Keratinocyte (primary cell): ENCODE measurements at regions not wholly inside any gene's neighbourhood (a gene's known extent, or its start where the extent isn't known, plus 50 kb on each side); places are given as distances from the start of the nearest gene placed in this dataset.

ENCODE experiments used
- DNase-seq: peaks from one replicate; pipeline ENCODE4 v3.0.0-alpha.2; 2011; ENCODE audit warnings: low read depth, missing footprints, low spot score
- FAIRE-seq: peaks from 2 replicates; lab custom pipeline; 2011; peaks lifted over from hg19 to GRCh38; lab: Jason Lieb, UNC
- H2AFZ ChIP-seq: 2 replicates; pipeline ENCODE4 v1.6.0; 2012; ENCODE audit warnings: low read length, control low read depth, inconsistent platforms; ENCODE audit not compliant: control insufficient read depth
- H3K27ac ChIP-seq: 2 replicates; pipeline ENCODE4 v1.5.1; 2011; ENCODE audit warnings: low read length; ENCODE audit not compliant: control insufficient read depth, insufficient read depth
- H3K27me3 ChIP-seq: 3 replicates; pipeline ENCODE4 v1.6.0; 2011; ENCODE audit warnings: low read length; ENCODE audit not compliant: control insufficient read depth, insufficient read depth; ENCODE audit errors: extremely low read depth
- H3K36me3 ChIP-seq, 2 experiments: 2 replicates in 1 of 2; 3 replicates in 1 of 2; pipeline ENCODE4 v1.5.1; 2011; ENCODE audit warnings: low read length in 2 of 2, mild to moderate bottlenecking in 1 of 2; ENCODE audit not compliant: control insufficient read depth in 2 of 2, insufficient read depth in 2 of 2; ENCODE audit errors: extremely low read depth in 1 of 2
- H3K4me1 ChIP-seq: 3 replicates; pipeline ENCODE4 v1.5.1; 2011; ENCODE audit warnings: low read length; ENCODE audit not compliant: control insufficient read depth, insufficient read depth; ENCODE audit errors: extremely low read depth
- H3K4me2 ChIP-seq: 3 replicates; pipeline ENCODE4 v1.6.0; 2011; ENCODE audit warnings: low read depth, low read length; ENCODE audit not compliant: control insufficient read depth, insufficient read depth; ENCODE audit errors: extremely low read depth
- H3K4me3 ChIP-seq, 3 experiments: fragments of 200-600 bp in 1 of 3; sonication (generic) in 1 of 3; 2 replicates in 2 of 3; 3 replicates in 1 of 3; pipeline ENCODE4 v1.5.1; 2011 to 2016; ENCODE audit warnings: low read length in 3 of 3, mild to moderate bottlenecking in 3 of 3, control low read depth in 2 of 3, inconsistent platforms in 1 of 3, low read depth in 1 of 3, mixed read lengths in 1 of 3, mixed run types in 1 of 3, moderate library complexity in 1 of 3; ENCODE audit not compliant: control insufficient read depth in 2 of 3, insufficient read depth in 2 of 3; ENCODE audit errors: extremely low read depth in 1 of 3
- H3K79me2 ChIP-seq: 2 replicates; pipeline ENCODE4 v1.6.0; 2012; ENCODE audit warnings: low read length; ENCODE audit not compliant: control insufficient read depth, insufficient read depth
- H3K9ac ChIP-seq: 3 replicates; pipeline ENCODE4 v1.6.0; 2011; ENCODE audit warnings: low read length; ENCODE audit not compliant: control insufficient read depth, insufficient read depth; ENCODE audit errors: extremely low read depth
- H3K9me1 ChIP-seq: 3 replicates; pipeline ENCODE4 v1.6.0; 2011; ENCODE audit warnings: low read length; ENCODE audit not compliant: control insufficient read depth, insufficient read depth; ENCODE audit errors: extremely low read depth
- H3K9me3 ChIP-seq: 2 replicates; pipeline ENCODE4 v1.5.1; 2012; ENCODE audit warnings: low read depth, low read length; ENCODE audit not compliant: control insufficient read depth
- H4K20me1 ChIP-seq: 3 replicates; pipeline ENCODE4 v1.6.0; 2011; ENCODE audit warnings: low read length; ENCODE audit not compliant: control insufficient read depth, insufficient read depth; ENCODE audit errors: extremely low read depth
- CTCF ChIP-seq, 3 experiments: IDR thresholded peaks in 1 of 3; conservative IDR thresholded peaks in 1 of 3; optimal IDR thresholded peaks in 1 of 3; 2 replicates in 2 of 3; 3 replicates in 1 of 3; pipeline versions ENCODE3 to v1.5.1; 2011; ENCODE audit warnings: low read length in 3 of 3, mild to moderate bottlenecking in 3 of 3, moderate library complexity in 2 of 3, control low read depth in 1 of 3, inconsistent platforms in 1 of 3; ENCODE audit not compliant: insufficient read depth in 2 of 3; ENCODE audit errors: extremely low read depth in 1 of 3
- EZH2 ChIP-seq: IDR thresholded peaks from one replicate; pipeline ENCODE4 v1.6.1; 2012; ENCODE audit warnings: inconsistent platforms, mild to moderate bottlenecking, low read length, moderate library complexity
- dilution Hi-C: fragments of 300-500 bp; cut with MboI; formaldehyde crosslinking; loops from one replicate; pipeline ENCODE4 v1.7.0; 2020; ENCODE audit warnings: low sequenced_read_pairs; ENCODE audit not compliant: extremely low pct_ligation_motif_present

- DNase-seq: no peak
- Histone ChIP-seq H3K27me3 (no peaks in the 10 kb centered on the region), H2AFZ (no peak overlapping the region), H3K4me2 (peak overlapping the region; percentile 38), H3K4me3 (no peak overlapping the region), H3K36me3 (no peaks in the 10 kb centered on the region), H3K9me1 (no peaks in the 10 kb centered on the region), H3K4me1 (peaks cover 40% of the 10 kb centered on the region), H3K9me3 (peaks cover 2% of the 10 kb centered on the region), H3K79me2 (no peaks in the 10 kb centered on the region), H4K20me1 (no peaks in the 10 kb centered on the region), H3K27ac (no peak overlapping the region), H3K9ac (no peak overlapping the region)
- no peak for TF ChIP-seq EZH2
- dilution Hi-C loops: no loop called here
- FAIRE-seq: no peak
These were observed 124.5 kb downstream of the EN1 start for GRCh38 chr2:118722976-118723375.

- H3K36me3 ChIP-seq: no peaks in the 10 kb centered on the region
- H2AFZ ChIP-seq: peak overlapping the region; percentile 75
- peaks cover 40% of the 10 kb centered on the region for H3K4me1 ChIP-seq
- no peaks in the 10 kb centered on the region for H3K79me2 ChIP-seq
- no peaks in the 10 kb centered on the region for H3K27me3 ChIP-seq
- H3K27ac ChIP-seq: peak overlapping the region; percentile 71
- H4K20me1 ChIP-seq: no peaks in the 10 kb centered on the region
- DNase-seq: peak; percentile 80
- H3K9me3 ChIP-seq: no peaks in the 10 kb centered on the region
- dilution Hi-C loops: no loop called here
- H3K4me3 ChIP-seq: peak overlapping the region in 2 of 3 experiments; percentile 10 to 15
- TF ChIP-seq CTCF (optimal IDR thresholded peaks at IDR 0.05 in 1 of 3, IDR thresholded peaks at IDR 0.05 in 1 of 3, conservative IDR thresholded peaks at IDR 0.05 in 1 of 3; ENCODE audit: extremely low read depth in 1 of 3, insufficient read depth in 2 of 3, low read length in 3 of 3) (no peak), EZH2 (no peak)
- FAIRE-seq: peak; percentile 93
- no peaks in the 10 kb centered on the region for H3K9me1 ChIP-seq
- no peak overlapping the region for H3K9ac ChIP-seq
- peak overlapping the region; percentile 73 for H3K4me2 ChIP-seq
These were observed 125.5 kb downstream of the EN1 start for GRCh38 chr2:118721817-118722551.
